IPS-18a (cell line): ENCODE measurements at regions not wholly inside any gene's neighbourhood (a gene's known extent, or its start where the extent isn't known, plus 50 kb on each side); places are given as distances from the start of the nearest gene placed in this dataset.
"Not testable (repeated sequence)": the region's sequence is repeated elsewhere in the genome, so short reads cannot be mapped to it uniquely, and the experiment has no call there.

Source experiments
- H3K27ac ChIP-seq: one replicate; pipeline ENCODE4 v1.5.1; 2013; ENCODE audit warnings: low read length
- H3K27me3 ChIP-seq: one replicate; pipeline ENCODE4 v1.6.1; 2013; ENCODE audit warnings: mild to moderate bottlenecking, low read length; ENCODE audit not compliant: control insufficient read depth, insufficient read depth
- H3K36me3 ChIP-seq: one replicate; pipeline ENCODE4 v1.6.1; 2013; ENCODE audit warnings: low read depth, low read length; ENCODE audit not compliant: control insufficient read depth
- H3K4me1 ChIP-seq: one replicate; pipeline ENCODE4 v1.6.1; 2013; ENCODE audit warnings: low read depth, low read length; ENCODE audit not compliant: control insufficient read depth
- H3K4me3 ChIP-seq: one replicate; pipeline ENCODE4 v1.5.1; 2013; ENCODE audit warnings: low read length
- H3K9ac ChIP-seq: one replicate; pipeline ENCODE4 v1.6.1; 2013; ENCODE audit warnings: mild to moderate bottlenecking, low read length, moderate library complexity
- H3K9me3 ChIP-seq: one replicate; pipeline ENCODE4 v1.6.1; 2013; ENCODE audit warnings: low read depth, low read length; ENCODE audit not compliant: control insufficient read depth

DNA sequence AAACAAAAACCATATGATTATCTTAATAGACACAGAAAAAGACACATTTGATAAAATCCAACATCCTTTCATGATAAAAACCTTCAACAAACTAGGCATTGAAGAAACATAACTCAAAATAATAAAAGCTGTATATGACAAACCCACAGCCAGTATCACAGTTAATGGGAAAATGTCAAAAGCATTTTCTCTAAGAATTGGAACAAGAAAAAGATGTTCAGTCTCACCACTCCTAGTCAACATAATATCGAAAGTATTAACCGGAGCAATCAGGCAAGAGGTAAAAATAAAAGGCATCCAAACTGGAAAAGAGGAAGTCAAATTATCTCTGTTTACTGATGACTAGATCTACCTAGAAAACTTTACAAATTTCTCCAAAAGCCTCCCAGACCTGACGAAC lies 684.2 kb upstream of the SPRY2 start:
- Histone ChIP-seq H3K36me3 (no peaks in the 10 kb centered on the region), H3K4me3 (no peak overlapping the region), H3K4me1 (no peaks in the 10 kb centered on the region), H3K27ac (no peak overlapping the region), H3K9me3 (no peaks in the 10 kb centered on the region), H3K27me3 (no peaks in the 10 kb centered on the region), H3K9ac (no peak overlapping the region)

DNA sequence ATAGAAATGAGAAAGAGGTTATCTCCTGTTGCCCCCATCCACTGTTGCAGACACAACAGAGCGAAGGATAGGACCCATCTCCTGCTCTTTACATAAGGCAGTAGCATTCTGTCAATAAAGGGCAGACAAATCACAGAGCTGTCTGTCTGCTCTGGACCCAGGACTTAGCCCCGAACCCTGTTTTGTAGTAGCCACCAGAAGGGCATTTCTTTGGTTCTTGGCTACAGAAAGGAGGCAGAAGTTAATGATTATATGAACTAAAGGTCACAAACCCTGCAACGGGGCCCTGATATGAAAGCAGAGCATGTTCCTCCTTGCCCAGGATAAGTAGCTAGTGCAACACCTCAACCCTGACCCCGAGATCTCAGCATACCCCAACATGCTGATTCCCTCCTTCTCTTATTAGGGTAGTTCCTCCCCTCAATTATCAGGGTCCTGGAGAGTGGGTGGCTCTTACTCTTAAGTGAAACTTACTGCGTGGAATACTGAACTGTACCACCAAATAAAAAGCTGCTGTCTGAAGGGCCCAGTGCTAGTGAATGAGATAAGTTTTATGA lies 680.4 kb upstream of the SPRY2 start:
- H3K9ac ChIP-seq: no peak overlapping the region
- H3K4me3 ChIP-seq: no peak overlapping the region
- H3K9me3 ChIP-seq: no peaks in the 10 kb centered on the region
- H3K27ac ChIP-seq: no peak overlapping the region
- no peaks in the 10 kb centered on the region for H3K4me1 ChIP-seq
- H3K36me3 ChIP-seq: no peaks in the 10 kb centered on the region
- H3K27me3 ChIP-seq: no peaks in the 10 kb centered on the region

DNA sequence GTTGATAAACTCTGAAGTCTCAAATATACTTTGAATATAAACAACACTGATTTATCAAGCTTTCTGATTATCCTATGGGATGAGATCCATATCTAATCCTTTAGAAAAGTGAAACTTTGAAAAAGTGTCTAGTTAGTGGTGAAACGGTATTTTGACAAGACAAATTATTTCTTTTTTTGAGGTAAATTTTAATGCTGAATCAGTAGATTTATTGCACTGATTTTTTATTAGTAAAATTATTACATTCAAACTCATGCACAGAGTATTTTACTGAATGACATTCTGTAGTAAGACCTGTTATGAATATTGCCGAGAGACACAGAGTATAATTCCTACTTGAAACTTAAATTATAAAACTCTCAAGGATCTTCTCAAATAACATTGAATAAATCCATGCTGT lies 679.1 kb upstream of the SPRY2 start:
- no peaks in the 10 kb centered on the region for H3K36me3 ChIP-seq
- H3K27me3 ChIP-seq: no peaks in the 10 kb centered on the region
- no peak overlapping the region for H3K4me3 ChIP-seq

DNA sequence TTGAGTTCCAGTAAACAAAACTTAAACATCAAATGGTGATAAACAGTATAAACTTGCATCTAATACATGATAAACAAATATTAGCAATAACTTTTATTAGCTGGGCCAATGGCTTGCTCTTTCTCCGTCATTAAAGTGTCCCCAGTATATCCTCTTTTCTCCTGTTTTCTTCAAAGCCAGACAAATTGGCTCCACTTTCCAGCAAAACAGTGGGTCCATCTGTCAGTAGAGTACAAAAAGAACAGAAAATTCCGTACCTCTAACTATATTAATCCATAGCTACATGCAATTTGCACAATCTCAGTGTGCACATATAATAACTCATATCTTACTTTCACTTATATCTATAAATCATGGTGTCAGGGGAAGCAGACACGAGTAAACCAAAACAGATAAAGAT lies 678.0 kb upstream of the SPRY2 start:
- Histone ChIP-seq H3K27ac (no peak overlapping the region), H3K27me3 (no peaks in the 10 kb centered on the region), H3K4me1 (no peaks in the 10 kb centered on the region), H3K9ac (no peak overlapping the region), H3K4me3 (no peak overlapping the region), H3K36me3 (no peaks in the 10 kb centered on the region), H3K9me3 (no peaks in the 10 kb centered on the region)

More for the DNA sequence above, 679.1 kb upstream of the SPRY2 start:
- Histone ChIP-seq H3K4me1 (no peaks in the 10 kb centered on the region), H3K27ac (no peak overlapping the region), H3K9ac (no peak overlapping the region), H3K9me3 (no peaks in the 10 kb centered on the region)

DNA sequence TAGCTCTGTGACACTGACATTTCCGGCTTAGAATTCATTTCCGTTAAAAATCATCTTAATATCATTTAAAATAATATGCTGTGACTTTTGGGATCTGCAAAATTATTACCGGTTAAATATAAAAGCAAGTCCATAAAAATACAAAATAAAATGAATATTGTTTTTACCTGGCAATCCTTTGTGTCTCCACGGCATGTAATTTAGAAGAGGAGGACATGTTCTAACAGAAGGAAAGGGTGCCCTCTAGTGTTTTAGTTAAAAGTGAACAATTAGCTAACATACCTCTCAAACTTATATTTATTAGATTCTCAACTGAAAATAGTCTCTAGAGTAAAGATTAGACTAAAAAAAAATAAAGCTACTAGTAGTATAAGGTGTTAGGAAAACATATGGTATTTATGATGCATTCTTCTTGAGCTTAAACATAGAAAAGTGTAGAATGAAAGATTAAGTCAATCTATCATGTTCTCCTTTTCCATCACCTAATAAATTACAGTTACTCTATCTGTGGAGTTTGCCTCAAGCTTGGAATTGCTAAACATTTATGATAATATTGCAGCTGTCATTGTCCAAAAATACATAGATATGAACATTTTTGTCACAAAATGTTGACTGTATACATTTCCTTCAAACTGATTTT lies 676.7 kb upstream of the SPRY2 start:
- Histone ChIP-seq H3K4me1 (no peaks in the 10 kb centered on the region), H3K27me3 (no peaks in the 10 kb centered on the region), H3K9me3 (no peaks in the 10 kb centered on the region), H3K4me3 (no peak overlapping the region), H3K27ac (no peak overlapping the region), H3K36me3 (no peaks in the 10 kb centered on the region), H3K9ac (no peak overlapping the region)

DNA sequence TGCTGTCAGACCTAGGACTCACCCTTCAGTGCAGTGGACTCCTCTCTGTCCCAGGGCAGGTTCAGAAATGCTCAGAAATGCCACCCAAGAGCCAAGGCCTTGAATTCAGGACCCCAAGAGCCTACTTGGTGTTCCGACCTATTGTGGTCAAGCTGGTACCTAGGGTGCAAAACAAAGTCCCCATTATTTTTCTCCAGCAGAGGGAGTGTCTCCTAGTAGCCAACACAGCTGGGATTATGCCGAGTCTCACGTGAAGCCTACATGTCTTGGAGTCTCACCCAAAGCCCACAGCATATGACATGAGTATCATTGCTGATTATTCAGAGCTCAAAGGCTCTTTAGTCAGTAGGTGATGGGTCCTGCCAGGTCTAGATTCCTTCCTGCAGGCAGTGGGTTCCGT lies 671.1 kb upstream of the SPRY2 start:
- Histone ChIP-seq H3K36me3 (no peaks in the 10 kb centered on the region), H3K4me1 (no peaks in the 10 kb centered on the region), H3K4me3 (no peak overlapping the region), H3K9ac (no peak overlapping the region), H3K9me3 (no peaks in the 10 kb centered on the region), H3K27ac (no peak overlapping the region), H3K27me3 (no peaks in the 10 kb centered on the region)

DNA sequence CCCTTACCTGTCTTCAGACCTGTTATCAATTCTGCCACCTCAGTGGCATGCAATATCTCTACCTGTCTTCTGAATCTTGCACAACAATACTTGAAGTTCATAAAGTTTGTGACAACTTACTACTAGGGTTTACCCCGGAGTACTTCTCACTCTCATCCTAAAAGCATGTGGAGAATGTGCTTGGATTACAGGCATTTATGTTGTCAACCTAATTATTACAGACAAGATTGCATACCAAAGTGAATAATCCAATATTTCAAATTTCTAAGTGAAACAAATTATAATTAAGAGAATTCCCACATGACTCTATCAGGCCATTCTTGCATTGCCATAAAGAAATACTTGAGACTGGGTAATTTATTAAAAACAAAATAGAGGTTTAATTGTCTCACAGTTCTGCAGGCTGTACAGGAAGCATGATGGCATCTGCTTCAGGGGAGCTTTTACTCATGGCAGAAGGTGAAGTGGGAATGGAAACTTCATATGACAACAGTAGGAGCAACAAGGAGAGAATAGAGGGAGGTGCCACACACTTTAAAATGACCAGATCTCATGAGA lies 661.0 kb upstream of the SPRY2 start:
- Histone ChIP-seq H3K4me1 (no peaks in the 10 kb centered on the region), H3K4me3 (no peak overlapping the region), H3K9me3 (no peaks in the 10 kb centered on the region), H3K36me3 (no peaks in the 10 kb centered on the region), H3K27me3 (no peaks in the 10 kb centered on the region), H3K27ac (no peak overlapping the region), H3K9ac (no peak overlapping the region)

DNA sequence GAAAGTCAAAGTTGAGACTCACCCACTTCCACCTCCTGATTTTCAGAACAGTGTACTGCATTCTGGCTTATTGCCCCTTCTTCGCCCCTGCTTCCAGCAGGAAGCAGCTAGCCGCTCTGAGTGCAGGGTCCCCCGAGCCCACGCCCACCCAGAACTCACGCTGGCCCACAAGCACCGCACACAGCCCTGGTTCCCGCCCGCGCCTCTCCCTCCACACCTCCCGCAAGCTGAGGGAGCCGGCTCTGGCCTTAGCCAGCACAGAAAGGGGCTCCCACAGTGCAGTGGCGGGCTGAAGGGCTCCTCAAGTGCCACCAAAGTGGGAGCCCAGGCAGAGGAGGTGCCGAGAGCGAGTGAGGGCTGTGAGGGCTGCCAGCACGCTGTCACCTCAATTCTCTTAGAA lies 657.7 kb upstream of the SPRY2 start:
- H3K27ac ChIP-seq, H3K36me3 ChIP-seq, H3K9ac ChIP-seq, H3K4me1 ChIP-seq, H3K4me3 ChIP-seq, H3K27me3 ChIP-seq, H3K9me3 ChIP-seq: not testable (repeated sequence)

DNA sequence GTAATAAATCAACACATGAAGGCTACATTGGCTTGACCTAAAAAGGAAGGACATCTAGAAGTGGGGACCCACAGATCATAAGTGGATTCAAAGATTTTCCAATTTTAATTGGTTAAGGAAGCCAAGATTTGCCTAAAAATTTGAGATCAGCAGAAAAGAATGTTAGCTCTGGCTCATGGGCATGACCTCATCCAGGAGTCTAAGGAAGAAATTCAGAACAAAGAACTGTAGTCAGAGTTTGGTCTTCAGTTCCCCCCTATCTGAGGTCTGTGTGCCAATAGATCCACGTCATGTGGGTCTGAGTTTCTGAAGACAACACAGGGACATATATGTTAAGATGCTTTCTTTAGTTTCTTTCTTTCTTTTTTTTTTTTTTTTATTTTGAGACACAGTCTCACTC lies 648.8 kb upstream of the SPRY2 start:
- no peak overlapping the region for H3K9ac ChIP-seq
- H3K27me3 ChIP-seq: no peaks in the 10 kb centered on the region
- H3K9me3 ChIP-seq: no peaks in the 10 kb centered on the region
- no peak overlapping the region for H3K27ac ChIP-seq
- no peak overlapping the region for H3K4me3 ChIP-seq
- no peaks in the 10 kb centered on the region for H3K4me1 ChIP-seq
- no peaks in the 10 kb centered on the region for H3K36me3 ChIP-seq

DNA sequence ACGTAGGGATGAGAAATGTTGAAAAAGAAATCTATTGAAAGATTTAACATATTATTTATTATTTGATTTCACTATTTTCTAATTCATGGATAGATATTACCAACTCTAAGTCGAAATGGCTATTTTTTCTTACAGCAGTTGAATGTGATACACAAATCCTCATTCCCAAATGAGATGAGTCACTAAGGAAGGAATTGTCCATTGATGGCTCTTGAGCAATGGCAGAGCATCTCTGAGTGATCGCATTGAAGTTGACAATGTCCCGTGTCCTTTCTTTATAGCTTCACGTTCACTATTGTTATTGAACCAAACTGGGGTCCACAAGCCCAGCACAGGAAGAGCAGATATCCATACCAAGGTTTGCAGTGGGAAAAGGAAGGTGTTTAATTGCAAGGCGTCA lies 648.3 kb upstream of the SPRY2 start:
- Histone ChIP-seq H3K27ac (no peak overlapping the region), H3K9ac (no peak overlapping the region), H3K36me3 (no peaks in the 10 kb centered on the region), H3K9me3 (no peaks in the 10 kb centered on the region), H3K4me1 (no peaks in the 10 kb centered on the region), H3K4me3 (no peak overlapping the region), H3K27me3 (no peaks in the 10 kb centered on the region)

DNA sequence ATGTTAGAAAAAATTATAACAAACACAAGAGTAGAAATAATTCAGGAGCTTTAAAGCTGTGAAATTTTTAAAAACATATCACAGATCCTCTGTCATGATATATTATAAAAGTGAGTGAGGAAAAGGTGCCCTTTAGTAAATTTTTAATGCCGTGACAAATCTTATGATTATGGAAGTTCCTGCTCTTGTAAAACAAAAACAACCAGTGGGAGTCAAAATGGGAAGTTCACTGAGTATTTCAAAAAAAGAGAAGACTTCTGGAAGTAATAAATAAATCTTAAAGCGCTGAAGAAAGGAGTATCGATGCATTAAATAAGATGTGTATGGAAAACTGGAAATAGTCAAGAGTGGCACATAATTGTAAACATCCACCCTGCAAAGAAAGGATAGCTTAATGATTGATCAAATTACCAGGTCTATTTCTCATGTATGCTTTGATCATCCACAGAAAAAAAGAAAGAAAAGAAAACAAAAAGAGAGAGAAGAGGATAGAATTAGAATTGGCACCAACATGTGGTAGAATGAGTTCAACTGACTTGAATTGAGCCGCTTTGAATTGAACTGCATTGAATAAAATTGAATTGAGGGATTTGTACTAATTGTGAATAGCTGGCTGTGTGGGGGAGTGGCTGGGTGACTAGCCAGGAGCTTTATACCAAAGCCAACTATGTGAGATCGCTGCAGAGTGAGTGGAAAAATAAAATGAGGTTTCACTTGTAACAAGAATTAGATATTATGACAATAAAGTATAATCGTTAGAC lies 647.6 kb upstream of the SPRY2 start:
- no peaks in the 10 kb centered on the region for H3K36me3 ChIP-seq
- H3K27me3 ChIP-seq: no peaks in the 10 kb centered on the region
- no peak overlapping the region for H3K4me3 ChIP-seq
- no peaks in the 10 kb centered on the region for H3K4me1 ChIP-seq
- H3K9me3 ChIP-seq: no peaks in the 10 kb centered on the region
- no peak overlapping the region for H3K9ac ChIP-seq
- H3K27ac ChIP-seq: no peak overlapping the region
